HFF-Myc (cell line): ENCODE measurements at regions not wholly inside any gene's neighbourhood (a gene's known extent, or its start where the extent isn't known, plus 50 kb on each side); places are given as distances from the start of the nearest gene placed in this dataset.

ENCODE experiments used
- DNase-seq: peaks from one replicate; pipeline ENCODE4 v3.0.0-alpha.2; 2011; ENCODE audit warnings: low read depth; ENCODE audit errors: extremely low read depth
- H3K4me3 ChIP-seq: replicated peaks from 2 replicates; pipeline ENCODE4 v1.5.1; 2011; ENCODE audit warnings: low read depth, mild to moderate bottlenecking, control low read depth, low read length
- CTCF ChIP-seq: IDR thresholded peaks from 2 replicates; pipeline ENCODE4 v1.5.1; 2012; ENCODE audit warnings: mild to moderate bottlenecking, low read depth, low read length, control low read depth; ENCODE audit errors: missing control alignments

DNA sequence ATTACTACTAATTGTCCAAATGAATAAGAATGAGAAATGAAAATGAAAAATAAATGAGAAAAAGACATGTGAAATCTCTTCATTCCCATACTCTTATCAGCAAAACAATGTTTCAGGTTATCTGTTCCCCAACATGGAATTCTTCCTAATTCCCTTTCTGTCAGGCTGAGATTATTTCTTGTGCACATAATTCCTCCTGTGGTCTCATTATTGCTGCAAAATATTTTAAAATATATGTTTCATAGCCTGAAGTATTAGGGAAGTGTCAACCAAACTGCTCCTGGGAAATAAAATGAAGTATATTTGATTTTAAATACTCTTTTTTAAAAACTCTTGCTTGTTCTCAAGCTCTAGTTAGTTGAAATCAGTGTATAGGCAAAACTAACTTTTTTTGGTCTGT, 314.9 kb downstream of the USP25 start:
- no peak for DNase-seq
- H3K4me3 ChIP-seq = no peak overlapping the region
- TF ChIP-seq CTCF = no peak

GRCh38 chr21:16046656-16047330, 317.0 kb downstream of the USP25 start:
- no peak overlapping the region for H3K4me3 ChIP-seq
- DNase-seq = no peak
- no peak for TF ChIP-seq CTCF

GRCh38 chr21:16047904-16048303, 318.1 kb downstream of the USP25 start:
- DNase-seq = peak; percentile 66
- TF ChIP-seq CTCF = no peak
- no peak overlapping the region for H3K4me3 ChIP-seq

DNA sequence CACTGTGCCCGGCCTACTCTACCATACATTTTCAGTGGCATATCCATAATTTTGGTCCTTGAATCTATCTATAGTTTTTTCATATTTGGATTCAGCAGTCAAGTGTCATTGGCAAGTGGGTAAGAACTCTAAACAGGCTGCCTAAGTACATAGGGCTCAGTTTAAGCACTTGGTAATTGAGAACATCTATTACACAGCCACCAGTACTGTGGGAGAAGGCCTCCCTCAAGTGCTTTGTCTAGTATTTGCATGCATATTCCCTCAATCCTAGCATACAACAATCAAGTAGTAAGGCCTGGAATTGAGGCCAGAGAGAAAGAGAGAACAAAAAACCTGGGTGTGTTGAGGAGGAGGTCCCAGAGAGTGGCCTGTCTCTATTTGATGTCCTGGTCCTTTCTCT, 325.2 kb downstream of the USP25 start:
- no peak for DNase-seq
- no peak for TF ChIP-seq CTCF
- no peak overlapping the region for H3K4me3 ChIP-seq

- DNase-seq = no peak
- TF ChIP-seq CTCF = no peak
These were observed 329.1 kb downstream of the USP25 start for GRCh38 chr21:16058896-16059295.

GRCh38 chr21:16059981-16060380, 330.2 kb downstream of the USP25 start:
- H3K4me3 ChIP-seq = no peak overlapping the region
- TF ChIP-seq CTCF = no peak
- no peak for DNase-seq

More at GRCh38 chr21:16058896-16059295, 329.1 kb downstream of the USP25 start:
- H3K4me3 ChIP-seq = no peak overlapping the region

DNA sequence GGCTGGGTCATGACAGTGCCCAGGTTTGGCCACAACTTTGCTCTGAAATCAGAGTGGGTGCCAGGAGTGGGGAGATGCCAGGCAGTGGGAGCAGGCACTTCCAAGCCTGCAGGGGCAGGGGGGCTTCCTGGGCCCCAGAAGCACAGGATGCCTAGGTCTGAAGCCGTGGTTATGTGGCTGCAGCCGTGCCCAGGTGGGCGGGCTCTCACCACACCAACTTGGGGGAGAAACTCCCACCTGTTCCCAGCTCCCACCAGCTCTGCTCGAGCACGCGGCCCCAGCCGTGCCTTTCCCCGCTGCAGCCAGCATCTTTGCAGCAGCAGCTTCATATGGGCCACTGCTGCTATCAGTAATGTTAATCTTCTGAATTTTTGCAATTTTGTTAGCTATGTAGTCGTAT, 331.4 kb downstream of the USP25 start:
- DNase-seq = no peak
- no peak overlapping the region for H3K4me3 ChIP-seq
- no peak for TF ChIP-seq CTCF
